Retina (tissue), 1 donor: ENCODE measurements at regions not wholly inside any gene's neighbourhood (a gene's known extent, or its start where the extent isn't known, plus 50 kb on each side); places are given as distances from the start of the nearest gene placed in this dataset.
A peak's percentile ranks its signal among the peaks of the same experiment; 100 is the strongest.
"Not testable (repeated sequence)": the region's sequence is repeated elsewhere in the genome, so short reads cannot be mapped to it uniquely, and the experiment has no call there.

ENCODE experiments used
- DNase-seq: peaks from one replicate; pipeline ENCODE4 v3.0.0-alpha.2; 2016

DNA sequence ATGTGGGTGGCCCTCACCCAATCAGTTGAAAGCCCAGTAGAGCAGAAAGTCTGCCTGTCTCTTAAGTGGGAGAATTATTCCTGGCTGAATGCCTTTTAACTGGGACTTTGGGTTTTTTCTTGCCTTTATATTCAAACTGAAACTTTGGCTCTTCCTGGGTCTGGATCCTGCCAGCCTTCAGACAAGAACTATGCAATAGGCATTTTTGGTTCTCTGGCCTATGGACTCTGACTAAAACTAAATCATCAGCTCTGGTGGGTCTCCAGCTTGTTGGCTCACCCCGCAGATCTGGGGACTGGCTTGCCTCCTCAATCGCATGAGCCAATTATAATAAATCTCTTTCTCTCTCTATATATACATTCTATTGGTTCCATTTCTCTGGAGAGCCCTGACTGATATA lies 173.0 kb upstream of the IGF1 start:
- no peak for DNase-seq

DNA sequence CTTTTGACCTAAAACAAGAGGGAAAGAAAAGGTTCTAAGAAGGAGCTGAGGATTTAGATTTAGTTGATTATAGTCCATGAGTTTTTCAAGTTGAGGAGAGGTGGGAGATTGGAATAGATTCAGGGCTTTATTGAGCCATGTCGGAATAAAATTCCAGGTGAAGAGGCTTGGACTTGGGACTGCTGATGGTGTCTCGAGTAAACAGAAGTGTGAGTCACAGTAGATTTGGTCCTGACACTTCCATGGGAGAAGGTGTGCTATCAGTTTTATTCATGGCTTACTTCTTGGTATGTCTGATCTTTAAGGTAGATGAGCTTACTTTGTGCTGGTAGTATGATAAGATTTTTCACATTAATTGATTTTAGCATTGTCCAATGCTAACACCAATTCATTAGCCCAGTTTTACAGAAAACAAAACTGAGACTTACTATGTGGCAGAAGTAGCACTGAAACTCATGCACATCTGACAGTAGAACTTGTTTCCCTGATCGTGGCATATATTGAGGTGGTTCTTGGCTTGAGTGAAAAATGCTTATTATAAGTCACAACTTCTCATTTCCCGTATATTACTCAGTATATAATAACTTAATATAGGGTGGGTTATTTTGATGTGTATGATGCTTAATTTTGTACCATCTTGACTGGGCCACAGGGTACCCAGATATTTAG lies 172.4 kb upstream of the IGF1 start:
- DNase-seq: no peak

DNA sequence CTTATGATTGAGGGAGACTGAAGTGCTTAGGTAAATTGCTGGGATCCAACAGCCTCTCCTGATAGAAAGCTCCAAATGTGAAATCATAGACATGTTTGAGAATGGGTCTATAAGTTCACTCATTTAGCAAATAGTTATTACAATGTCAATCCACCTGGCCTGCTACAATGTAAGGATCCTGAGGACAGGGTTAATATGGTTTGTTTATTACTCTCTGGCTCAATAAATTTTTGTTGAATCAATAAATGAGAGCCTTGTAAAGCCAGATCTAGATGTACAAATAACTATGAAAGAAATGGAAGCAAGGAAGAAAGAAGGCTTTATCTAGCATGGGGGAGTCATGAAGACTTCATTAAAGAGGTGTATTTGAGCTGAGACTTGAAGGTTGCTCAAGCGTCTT lies 165.6 kb upstream of the IGF1 start:
- no peak for DNase-seq

DNA sequence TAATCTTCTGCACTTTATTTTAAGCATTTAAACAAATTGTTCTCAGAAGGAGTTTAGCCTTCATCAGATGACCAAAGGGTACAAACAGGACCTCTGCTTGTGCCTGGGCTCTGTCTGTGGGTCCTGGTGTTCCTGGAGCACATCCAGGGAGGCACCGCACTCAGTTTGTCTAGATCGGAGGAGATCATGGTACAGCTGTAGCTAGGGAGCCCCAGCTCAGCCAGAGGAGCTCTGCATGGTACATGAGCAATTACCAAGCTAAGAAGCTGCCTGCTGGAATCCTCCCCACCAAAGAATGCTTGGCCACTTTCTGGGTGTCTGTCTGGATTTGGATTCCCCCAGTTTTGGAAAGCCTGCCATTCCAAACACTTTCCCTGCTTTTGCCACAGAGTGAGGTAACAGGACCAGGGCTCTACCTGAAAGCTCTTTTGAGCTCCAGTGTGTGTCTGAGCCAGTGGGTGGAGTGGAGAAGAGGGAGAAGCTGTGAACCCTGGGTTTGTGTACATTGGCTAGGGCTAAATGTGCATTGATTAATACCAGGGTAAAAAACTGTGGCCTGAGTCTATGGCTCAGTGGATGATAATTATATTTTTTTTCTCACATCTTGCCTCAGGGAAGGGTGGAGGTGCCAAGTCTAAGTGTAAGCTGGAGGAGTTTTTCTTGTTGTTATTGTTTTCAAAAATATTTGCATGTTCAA lies 163.7 kb upstream of the IGF1 start:
- DNase-seq: no peak

DNA sequence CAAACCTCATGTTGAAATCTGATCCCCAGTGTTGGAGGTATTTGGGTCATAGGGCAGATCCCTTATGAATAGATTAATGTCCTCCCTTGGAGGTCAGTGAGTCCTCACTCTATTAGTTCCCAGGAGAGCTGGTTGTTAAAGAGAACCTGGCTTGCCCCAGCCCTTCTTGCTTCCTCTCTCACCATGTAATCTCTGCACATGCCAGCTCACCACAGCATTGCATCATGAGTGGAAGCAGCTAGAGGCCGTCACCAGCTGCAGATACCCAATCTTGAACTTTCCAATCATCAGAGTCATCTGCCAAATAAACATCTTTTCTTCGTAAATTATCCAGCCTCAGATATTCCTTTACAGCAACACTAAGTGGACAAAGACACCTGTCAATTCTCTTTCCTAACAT lies 161.8 kb upstream of the IGF1 start:
- no peak for DNase-seq

DNA sequence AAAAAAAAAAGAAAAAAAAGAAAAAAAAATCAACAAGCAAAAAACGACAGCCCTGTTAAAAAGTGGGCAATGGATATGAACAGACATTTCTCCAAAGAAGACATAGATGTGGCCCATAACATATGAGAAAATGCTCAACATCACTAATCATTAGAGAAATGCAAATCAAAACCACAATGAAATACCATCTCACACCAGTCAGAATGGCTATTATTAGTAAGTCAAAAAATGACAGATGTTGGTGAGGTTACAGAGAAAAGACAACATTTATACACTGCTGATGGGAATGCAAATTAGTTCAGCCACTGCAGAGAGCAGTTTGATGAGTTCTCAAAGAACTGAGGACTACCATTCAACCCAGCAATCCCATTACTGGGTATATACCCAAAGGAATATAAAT lies 160.3 kb upstream of the IGF1 start:
- not testable (repeated sequence) for DNase-seq

DNA sequence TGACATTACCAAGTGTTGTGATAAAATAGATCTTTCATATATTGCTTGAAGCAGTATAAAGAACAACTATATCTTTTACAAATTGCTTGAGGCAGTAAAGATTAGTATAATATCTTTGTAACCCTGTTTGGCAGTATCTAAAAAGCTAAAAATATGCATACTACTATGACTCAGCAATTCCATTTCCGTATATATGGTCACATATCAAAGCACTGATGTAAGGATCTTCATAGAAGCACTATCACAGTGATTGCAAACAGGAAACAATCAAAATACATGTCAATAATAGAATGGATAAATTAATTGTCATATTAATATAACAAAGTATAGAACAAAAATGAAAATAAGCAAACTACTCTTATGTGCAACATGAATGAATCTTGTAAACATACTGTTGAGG lies 158.4 kb upstream of the IGF1 start:
- no peak for DNase-seq

DNA sequence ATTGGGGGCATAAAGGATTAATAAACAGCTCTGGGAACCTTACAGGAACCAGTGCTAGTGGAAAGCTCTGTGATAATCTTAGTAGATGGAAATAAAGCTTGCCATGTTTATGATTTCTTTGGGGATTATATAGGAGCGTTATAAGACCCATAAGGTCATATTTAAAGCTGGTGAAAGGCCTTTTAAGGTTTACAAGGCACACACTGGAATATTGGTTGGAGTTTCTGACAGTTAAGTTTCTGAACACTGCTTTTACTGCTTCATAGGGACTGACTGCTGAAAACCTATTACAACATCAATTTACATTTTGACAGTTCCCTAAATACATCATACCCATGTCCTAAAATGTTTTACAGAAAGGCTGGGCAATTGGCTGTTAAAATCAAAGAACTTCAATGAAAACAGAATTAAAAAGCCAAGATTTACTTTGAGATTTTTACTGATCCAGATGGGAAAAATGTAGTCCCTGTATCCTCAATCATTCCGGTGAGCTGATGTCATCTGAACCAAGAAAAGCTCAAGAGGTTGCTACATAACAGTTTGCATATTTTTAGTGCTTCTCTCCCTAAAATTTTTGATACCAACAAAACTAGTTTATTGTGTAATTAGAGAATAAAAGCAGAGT lies 153.7 kb upstream of the IGF1 start:
- no peak for DNase-seq

DNA sequence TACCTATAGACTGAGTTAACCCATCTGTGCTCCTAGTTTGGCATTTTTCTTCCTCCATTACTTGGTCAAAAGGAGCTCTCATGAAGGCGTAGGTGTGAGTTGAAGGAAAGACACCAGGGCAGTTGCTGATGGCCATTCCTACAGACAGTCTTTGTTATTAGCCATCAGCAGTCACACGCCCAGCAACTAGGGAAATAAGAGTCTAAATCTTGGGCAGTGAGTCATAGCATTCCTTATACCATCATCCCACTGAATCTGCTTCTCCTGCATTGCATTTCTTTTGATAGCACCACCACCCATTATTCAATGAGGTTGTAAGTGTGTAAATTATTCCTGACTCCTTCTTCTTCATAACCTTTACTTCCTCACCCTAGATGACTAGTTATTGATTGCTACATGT lies 150.9 kb upstream of the IGF1 start:
- DNase-seq: no peak

DNA sequence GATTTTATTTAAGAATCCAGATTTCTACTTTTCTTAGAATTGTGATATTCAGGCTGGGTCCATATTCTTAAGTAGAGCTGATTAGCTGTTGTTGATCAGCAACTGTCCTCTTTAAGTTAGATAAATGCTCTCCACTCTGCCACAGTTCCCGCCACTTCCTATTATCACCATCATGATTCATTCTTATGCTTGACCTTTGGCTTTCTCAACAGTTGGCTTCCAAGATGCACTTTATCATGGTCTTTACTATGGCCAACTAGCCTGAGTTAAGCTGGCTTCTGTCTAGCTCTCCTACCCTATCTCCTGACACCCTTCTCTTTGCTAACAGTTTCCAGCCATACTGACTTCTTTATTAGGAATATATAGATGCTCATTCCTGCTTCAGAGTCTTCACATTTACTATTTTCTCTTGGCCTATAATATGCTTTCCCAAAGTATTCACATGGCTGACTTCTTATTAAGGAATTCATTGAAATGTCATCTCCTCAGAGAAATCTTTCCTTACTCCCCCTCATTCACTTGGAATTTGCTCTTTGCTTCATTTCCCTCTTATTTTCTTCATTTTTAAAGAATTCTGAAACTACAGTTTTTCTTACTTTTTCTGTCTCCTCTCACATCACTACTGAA lies 149.0 kb upstream of the IGF1 start:
- no peak for DNase-seq

DNA sequence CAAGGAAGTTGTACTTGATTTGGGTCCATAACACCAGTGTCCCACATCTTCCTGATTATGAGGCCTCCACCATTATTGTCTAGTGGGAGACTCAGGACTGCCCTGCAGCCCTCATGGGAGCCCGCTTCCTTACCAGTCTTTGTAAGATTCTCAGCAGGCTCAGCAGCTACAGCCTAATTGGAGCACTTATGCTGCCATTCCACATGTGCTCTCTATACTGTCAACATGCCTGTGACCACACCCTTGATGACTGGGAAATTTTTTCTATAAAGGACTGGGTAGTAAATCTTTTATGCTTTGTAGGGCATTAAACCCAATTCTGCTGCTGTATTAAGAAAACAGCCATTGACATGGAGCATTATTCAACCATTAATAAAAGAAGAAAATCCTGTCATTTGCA lies 145.5 kb upstream of the IGF1 start:
- DNase-seq: no peak

DNA sequence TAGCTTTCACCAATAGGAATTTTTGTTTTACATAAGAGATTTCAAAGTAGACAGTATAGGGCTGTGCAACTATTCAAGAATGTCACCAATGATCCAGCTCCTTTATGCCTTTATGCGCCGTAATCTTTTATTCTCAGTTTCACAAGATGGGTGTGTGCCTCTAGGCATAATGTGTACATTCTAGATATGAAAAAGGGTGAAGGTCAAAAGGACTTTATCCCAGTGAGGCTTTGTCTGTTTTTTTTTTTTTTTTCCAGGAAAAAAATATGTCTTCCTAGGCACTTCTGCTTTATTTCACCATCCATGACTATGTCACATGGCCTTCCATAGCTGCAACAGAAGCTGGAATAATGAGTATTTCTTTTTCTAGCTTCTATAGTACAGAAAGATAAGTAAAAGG lies 142.3 kb upstream of the IGF1 start:
- no peak for DNase-seq

DNA sequence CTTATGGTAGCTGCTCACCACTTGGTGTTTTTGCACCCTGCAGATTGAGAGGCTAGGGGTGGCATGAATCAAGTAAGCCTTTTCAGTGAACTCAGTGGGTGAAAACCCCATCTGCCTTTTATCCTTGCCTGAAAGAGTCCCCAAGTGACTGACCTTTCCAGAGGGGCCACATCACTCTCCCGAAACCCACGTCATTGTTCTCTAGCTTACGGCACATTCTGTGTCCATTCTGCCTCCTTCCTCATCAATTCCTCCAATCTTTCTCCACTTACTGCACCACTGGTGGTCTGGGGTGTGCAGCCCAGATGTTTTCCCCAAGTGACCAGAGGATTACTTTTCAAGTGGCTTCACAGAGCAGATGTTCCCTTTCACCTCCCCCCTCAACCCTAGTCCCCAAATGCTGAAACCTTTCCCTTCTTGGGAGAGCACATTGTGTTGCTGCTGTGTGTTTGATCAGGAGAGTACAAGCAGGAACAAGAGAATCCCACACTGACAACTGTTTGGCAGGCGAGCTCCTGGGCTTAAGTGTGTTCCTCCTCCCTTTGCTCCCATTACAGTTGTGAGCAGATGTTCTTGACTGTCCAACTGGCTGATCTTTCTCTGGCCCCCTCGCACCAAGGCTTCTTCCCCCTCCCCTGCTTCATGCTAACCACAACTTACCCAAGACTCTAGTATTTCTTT lies 138.0 kb upstream of the IGF1 start:
- no peak for DNase-seq

DNA sequence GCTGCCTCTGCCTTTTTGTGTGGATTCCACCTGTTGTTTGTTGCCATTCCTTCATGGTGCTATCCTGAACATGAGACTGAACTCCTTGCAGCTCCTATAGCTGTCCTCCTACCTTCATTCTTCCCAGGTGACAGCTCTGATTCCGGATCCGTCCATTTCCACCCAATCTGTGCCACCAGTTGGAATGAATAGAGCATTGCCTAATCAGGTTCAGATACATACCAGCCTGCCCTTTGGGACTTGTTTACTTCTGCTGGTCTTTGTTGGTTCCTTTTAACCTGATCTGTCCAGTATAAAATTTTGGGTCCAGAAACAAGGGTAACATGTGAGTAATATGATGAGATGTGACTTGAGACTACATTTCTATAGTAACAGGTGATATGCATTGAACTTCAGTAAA lies 136.3 kb upstream of the IGF1 start:
- no peak for DNase-seq

DNA sequence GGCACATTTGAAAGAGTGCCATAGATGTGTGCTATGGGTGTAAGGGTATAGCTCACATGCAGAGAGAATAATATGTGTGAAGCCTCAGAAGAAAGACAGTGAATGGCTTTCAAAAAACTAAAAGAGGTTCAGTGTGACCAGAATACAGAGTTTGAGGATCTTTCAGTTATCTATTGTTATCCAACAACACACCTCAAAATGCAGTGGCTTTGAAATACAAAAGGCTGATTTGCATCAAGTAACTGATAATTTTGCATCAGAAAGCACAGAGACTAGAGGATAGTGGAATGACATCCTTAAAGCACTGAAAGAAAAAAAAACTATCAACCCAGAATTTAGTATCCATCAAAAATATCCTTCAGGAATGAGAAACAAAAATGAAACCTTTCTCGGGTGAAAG lies 131.6 kb upstream of the IGF1 start:
- no peak for DNase-seq

DNA sequence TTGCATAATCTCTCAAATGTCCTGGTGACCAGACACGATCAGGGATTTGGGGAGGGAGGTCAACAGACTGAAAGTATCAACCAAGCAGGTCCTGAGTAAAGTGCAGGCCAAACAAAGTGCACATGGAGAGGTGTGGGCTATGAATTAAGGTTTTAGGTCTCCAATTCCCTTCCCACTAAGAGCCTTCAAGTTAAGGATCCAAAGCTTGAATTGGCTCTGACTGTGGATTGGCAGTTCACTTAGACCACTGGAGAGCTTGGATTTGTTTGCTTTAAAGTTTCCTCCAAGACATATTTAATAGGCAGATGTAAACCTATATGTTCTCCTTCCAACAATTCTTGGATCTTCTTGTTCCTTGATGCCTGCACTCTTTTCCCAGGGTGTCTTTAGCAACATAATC lies 129.6 kb upstream of the IGF1 start:
- DNase-seq: no peak

DNA sequence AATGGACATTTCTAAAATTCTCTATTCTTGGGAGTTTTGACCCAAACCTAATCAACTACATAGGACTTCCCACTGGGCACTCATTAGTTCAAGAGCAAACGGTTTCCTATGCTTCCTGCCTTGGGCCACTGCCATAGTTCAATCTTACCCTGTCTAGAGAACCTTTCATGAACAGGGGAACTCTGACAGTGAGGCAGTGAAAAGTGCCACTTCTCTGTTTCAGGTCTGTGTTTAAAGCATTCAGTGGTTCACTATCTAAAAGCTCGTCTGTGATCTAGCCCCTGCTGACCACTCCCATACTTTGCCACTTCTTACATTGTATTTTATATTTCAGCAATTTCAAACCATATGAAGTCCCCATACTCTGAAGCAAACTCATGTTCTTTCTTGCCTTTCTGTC lies 122.7 kb upstream of the IGF1 start:
- no peak for DNase-seq

DNA sequence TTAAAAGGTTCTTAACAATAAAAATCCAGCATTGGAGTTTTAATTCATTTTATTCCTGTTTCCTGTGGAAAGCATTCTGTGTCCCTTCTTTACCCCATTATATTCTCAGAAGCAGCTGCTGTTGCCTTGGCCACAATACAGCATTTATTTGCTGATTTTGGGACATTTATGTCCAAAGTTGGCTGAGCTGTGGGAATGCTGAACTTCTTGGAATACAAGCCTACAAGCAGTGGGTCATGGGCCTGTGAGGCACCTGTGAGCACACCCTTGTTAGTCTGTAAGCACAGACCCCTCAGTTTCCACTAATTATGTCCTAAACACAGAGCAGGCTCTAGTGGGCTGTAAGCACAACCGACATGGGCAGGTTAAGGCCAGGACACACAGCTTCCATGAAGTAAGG lies 122.2 kb upstream of the IGF1 start:
- DNase-seq: no peak

DNA sequence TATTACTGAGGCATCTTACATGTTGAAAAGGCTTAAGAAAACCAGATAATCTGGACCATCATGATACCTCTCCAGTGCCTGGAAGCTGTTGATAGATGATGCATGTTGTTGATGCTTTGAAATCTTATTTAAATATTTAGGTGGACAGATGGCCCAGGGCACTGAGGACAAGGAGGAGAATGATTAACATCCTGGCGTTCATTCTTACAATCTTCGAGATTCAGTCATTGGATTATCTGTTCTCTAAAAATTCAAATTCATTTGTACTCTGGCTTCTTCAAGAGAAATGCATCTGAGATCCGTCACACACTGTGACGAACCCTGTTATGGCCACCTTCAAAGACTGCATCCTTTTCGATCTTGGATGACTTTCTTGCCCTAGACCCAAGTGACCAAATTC lies 121.3 kb upstream of the IGF1 start:
- DNase-seq: peak; percentile 4

DNA sequence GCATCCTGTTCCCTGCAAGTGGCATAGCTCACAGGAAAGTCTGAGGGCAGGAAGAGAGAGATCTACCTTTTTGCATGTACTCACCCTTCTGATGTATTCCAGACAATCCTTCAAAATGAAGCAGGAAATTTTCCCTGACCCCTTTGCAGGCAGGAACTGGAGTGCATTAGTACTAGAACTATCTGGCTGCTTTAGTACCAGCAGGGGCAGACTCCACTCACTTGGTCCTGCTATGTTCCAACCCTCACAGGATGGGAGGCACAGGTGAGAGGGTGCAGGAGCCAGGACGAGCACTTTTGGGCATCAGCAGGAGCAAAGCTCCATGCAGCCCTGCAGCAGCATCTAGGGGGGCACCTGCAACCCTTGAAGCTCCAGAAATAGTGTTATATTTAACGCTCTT lies 116.3 kb upstream of the IGF1 start:
- no peak for DNase-seq

DNA sequence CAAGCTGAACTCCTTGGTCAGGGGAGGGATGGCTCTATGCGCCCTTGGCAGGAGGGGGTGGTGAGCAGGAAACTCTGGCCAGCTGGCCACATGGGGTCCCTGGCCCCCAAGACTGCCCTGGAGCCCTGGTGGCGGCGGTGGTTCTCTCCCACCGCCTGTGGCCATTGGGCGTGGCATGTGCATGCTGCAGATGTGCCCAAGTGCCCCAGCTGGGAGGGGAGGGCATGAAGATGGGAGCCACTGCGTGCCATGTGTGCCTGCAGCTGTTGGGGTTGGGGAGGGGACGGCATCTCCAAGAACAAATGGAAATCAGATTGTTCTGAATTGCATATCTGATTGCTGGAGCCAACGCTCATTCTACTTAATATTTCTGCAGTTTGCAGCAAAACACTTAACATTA lies 115.7 kb upstream of the IGF1 start:
- DNase-seq: no peak

DNA sequence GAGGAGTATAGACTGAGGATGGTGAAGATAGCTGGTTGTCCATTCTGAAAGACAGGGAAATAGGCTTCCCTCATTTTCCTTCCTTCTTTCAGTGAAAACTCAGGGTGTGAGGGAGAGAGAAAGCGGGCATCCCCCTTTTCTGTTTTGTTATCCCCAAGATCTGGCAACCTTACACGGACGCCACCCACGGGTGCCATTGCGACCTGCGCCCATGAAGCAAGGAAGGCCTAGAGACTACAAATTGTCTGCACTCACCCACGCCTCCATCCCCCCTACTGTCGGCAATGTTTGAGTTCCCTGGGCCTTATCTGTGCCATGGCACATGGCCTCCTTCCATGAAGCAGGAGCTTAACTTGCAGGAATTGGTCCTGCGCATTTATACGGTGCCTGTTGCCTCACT lies 115.0 kb upstream of the IGF1 start:
- DNase-seq: no peak

DNA sequence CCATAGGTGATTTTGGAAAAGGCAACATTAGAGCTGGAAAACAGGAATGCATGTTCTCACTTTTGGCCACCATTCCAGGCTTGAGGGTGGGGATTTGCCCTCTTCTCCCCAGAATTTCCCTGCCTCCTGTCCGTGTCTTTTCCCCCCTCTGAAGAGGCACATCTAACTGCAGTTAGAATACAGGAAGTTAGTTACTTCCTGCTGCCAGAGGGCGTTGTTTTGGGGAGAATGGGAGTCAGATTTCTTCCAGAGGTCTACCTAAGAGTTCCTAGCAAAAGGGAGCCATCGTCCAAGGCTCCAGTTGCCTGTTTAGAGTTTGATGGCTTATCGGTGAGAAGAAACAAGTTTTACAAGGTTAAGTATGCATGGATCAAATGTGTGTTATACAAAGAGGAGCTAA lies 112.8 kb upstream of the IGF1 start:
- no peak for DNase-seq

DNA sequence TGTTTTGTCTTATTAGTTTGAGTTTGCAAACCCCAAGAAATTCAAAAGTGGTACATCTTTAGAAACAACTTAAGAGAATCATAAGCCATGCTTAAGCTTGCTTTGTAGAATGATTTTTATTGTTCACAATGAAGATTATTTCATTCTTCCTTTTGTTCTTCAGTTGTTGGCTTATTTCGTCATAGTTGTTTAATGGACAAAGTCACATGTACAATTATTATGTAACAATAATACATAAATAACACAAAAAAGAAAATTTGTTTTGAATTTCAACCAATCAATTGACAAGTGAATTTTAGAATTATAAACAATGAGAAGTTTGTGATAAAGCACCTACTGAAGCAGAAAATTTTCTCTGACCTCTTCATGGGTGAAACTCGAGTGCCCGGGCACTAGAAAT lies 111.8 kb upstream of the IGF1 start:
- DNase-seq: no peak
